ENCODE measurements at regions not wholly inside any gene's neighbourhood (a gene's known extent, or its start where the extent isn't known, plus 50 kb on each side); places are given as distances from the start of the nearest gene placed in this dataset.

GRCh38 chr10:129360046-129360445 lies 107.0 kb upstream of the MGMT start:
- DNase-seq (ENCODE audit: low spot score): no peak
- no peak overlapping the region for H3K27ac ChIP-seq (ENCODE audit: poor library complexity, severe bottlenecking)
- ATAC-seq (ENCODE audit: low read depth): no peak
- no peaks in the 10 kb centered on the region for H3K27me3 ChIP-seq (ENCODE audit: insufficient read depth, poor library complexity, severe bottlenecking)
- no peaks in the 10 kb centered on the region for H3K36me3 ChIP-seq (ENCODE audit: low read depth)
- no peak for TF ChIP-seq CTCF (IDR thresholded peaks at IDR 0.05; ENCODE audit: poor library complexity, severe bottlenecking)
- H3K9me3 ChIP-seq (ENCODE audit: severe bottlenecking): peaks cover 2% of the 10 kb centered on the region
- H3K4me1 ChIP-seq (ENCODE audit: insufficient read depth, poor library complexity, severe bottlenecking): no peaks in the 10 kb centered on the region
- no peak overlapping the region for H3K4me3 ChIP-seq (ENCODE audit: severe bottlenecking)

DNA sequence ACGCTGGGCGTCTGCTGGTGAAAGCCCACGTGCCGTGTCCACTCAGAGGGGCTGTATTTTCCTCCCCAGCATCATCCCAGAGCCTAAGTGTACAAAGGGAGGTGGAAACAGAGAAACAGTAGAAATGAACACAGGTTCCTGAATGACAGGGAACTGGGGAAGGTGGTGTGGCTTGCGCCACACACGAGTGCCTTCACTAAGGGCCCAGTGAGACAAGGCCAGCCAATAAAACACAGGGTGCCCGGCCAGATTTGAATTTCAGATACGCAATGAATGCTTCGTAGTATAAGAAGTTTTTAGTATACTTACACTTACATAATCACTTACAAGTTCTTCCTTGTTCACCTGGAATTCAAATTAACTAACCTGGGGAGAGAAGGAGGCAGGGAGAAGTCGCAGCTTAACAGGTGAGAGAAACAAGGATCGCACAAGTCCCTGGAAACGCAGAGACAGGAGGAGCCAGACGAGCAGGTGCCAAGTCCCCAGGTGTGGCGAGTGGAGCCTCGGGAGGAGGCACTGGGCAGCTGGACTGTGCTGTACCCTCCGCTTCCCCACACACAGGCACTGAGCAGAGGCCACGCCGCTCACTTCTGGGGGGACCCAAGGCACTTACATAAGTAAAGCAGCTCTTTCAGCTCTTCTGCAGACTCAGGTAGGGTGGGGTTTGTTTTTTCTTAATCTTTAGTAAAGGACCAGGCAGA lies 105.2 kb upstream of the MGMT start:
- ATAC-seq (ENCODE audit: low read depth) (no peak), DNase-seq (ENCODE audit: low spot score) (no peak)
- Histone ChIP-seq H3K4me1 (ENCODE audit: insufficient read depth, poor library complexity, severe bottlenecking) (no peaks in the 10 kb centered on the region), H3K27ac (ENCODE audit: poor library complexity, severe bottlenecking) (no peak overlapping the region), H3K4me3 (ENCODE audit: severe bottlenecking) (no peak overlapping the region), H3K9me3 (ENCODE audit: severe bottlenecking) (peaks cover under 1% of the 10 kb centered on the region), H3K36me3 (ENCODE audit: low read depth) (no peaks in the 10 kb centered on the region), H3K27me3 (ENCODE audit: insufficient read depth, poor library complexity, severe bottlenecking) (peaks cover 2% of the 10 kb centered on the region)
- no peak for TF ChIP-seq CTCF (IDR thresholded peaks at IDR 0.05; ENCODE audit: poor library complexity, severe bottlenecking)

- Histone ChIP-seq H3K36me3 (ENCODE audit: low read depth) (no peaks in the 10 kb centered on the region), H3K4me3 (ENCODE audit: severe bottlenecking) (no peak overlapping the region), H3K4me1 (ENCODE audit: insufficient read depth, poor library complexity, severe bottlenecking) (no peaks in the 10 kb centered on the region), H3K9me3 (ENCODE audit: severe bottlenecking) (no peaks in the 10 kb centered on the region), H3K27me3 (ENCODE audit: insufficient read depth, poor library complexity, severe bottlenecking) (peaks cover 3% of the 10 kb centered on the region), H3K27ac (ENCODE audit: poor library complexity, severe bottlenecking) (no peak overlapping the region)
- ATAC-seq (ENCODE audit: low read depth) (no peak), DNase-seq (ENCODE audit: low spot score) (no peak)
- no peak for TF ChIP-seq CTCF (IDR thresholded peaks at IDR 0.05; ENCODE audit: poor library complexity, severe bottlenecking)
These were observed 102.1 kb upstream of the MGMT start for GRCh38 chr10:129364949-129365348.

DNA sequence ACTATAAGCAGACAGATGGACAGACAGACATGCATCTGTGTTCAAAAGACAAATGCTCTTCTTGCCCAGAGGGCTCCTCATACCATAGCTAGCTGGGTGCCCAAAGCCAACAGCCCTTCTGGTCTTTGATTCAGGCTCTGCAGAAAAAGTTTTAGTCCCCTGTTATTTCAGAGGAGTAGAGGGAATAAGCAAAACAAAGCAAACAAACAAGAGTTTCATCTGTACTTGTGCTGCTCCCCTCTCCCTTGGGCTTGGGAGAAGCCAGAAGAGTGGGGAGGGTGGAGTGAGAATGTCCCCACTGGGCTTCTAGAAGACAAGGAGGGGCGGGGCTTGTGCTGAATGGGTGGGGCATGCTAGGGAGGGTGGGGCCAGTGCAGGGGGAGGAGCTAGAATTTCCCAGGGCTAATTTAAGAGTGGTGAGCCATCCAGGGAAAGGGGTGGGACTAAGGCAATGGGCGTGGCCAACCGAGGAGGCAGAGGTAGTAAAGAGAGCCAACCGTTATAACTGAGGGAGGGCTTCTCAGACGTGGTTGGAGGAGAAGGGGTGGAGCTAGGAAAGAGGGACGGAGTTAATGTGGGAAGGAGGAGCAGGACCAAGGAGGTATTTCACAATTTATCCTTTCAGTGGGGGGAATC lies 101.2 kb upstream of the MGMT start:
- DNase-seq (ENCODE audit: low spot score): no peak
- Histone ChIP-seq H3K36me3 (ENCODE audit: low read depth) (no peaks in the 10 kb centered on the region), H3K9me3 (ENCODE audit: severe bottlenecking) (no peaks in the 10 kb centered on the region), H3K27me3 (ENCODE audit: insufficient read depth, poor library complexity, severe bottlenecking) (peaks cover 3% of the 10 kb centered on the region), H3K4me1 (ENCODE audit: insufficient read depth, poor library complexity, severe bottlenecking) (no peaks in the 10 kb centered on the region), H3K4me3 (ENCODE audit: severe bottlenecking) (no peak overlapping the region), H3K27ac (ENCODE audit: poor library complexity, severe bottlenecking) (no peak overlapping the region)
- TF ChIP-seq CTCF (IDR thresholded peaks at IDR 0.05; ENCODE audit: poor library complexity, severe bottlenecking): no peak
- no peak for ATAC-seq (ENCODE audit: low read depth)

GRCh38 chr10:129366450-129366849 lies 100.6 kb upstream of the MGMT start:
- H3K36me3 ChIP-seq (ENCODE audit: low read depth): no peaks in the 10 kb centered on the region
- no peak overlapping the region for H3K27ac ChIP-seq (ENCODE audit: poor library complexity, severe bottlenecking)
- H3K4me3 ChIP-seq (ENCODE audit: severe bottlenecking): no peak overlapping the region
- no peaks in the 10 kb centered on the region for H3K9me3 ChIP-seq (ENCODE audit: severe bottlenecking)
- no peaks in the 10 kb centered on the region for H3K4me1 ChIP-seq (ENCODE audit: insufficient read depth, poor library complexity, severe bottlenecking)
- TF ChIP-seq CTCF (IDR thresholded peaks at IDR 0.05; ENCODE audit: poor library complexity, severe bottlenecking): no peak
- ATAC-seq (ENCODE audit: low read depth) (no peak), DNase-seq (ENCODE audit: low spot score) (no peak)
- H3K27me3 ChIP-seq (ENCODE audit: insufficient read depth, poor library complexity, severe bottlenecking): peaks cover 6% of the 10 kb centered on the region

Data from RWPE2 (cell line).